Stimulated activated CD4-positive, alpha-beta T cell treated with anti-CD3 and anti-CD28 coated beads, Interleukin-1b, Interleukin-23, amount 100 ng/mL, for 4 hours (primary cell): ENCODE measurements at regions not wholly inside any gene's neighbourhood (a gene's known extent, or its start where the extent isn't known, plus 50 kb on each side); places are given as distances from the start of the nearest gene placed in this dataset.

Experiments used
- DNase-seq, 2 donors: peaks; one replicate each; pipeline ENCODE4 v3.0.0-alpha.2; 2020; ENCODE audit warnings: low read depth in 2 of 2

GRCh38 chr4:138317175-138317748 lies 75.1 kb upstream of the SLC7A11 start:
- no peak for DNase-seq

- DNase-seq = no peak
Measured at GRCh38 chr4:138312536-138312911, 70.4 kb upstream of the SLC7A11 start.

GRCh38 chr4:138311771-138312535 lies 69.8 kb upstream of the SLC7A11 start:
- DNase-seq = no peak

GRCh38 chr4:138310991-138311390 lies 68.8 kb upstream of the SLC7A11 start:
- no peak for DNase-seq

- DNase-seq = no peak
Measured at GRCh38 chr4:138310498-138310897, 68.3 kb upstream of the SLC7A11 start.

GRCh38 chr4:138308356-138308755 lies 66.2 kb upstream of the SLC7A11 start:
- no peak for DNase-seq

GRCh38 chr4:138307319-138307718 lies 65.2 kb upstream of the SLC7A11 start:
- no peak for DNase-seq

GRCh38 chr4:138305050-138305449 lies 62.9 kb upstream of the SLC7A11 start:
- no peak for DNase-seq

- DNase-seq = no peak
Measured at GRCh38 chr4:138301536-138301935, 59.4 kb upstream of the SLC7A11 start.

- DNase-seq = no peak
Measured at GRCh38 chr4:138300616-138301015, 58.5 kb upstream of the SLC7A11 start.

GRCh38 chr4:138299881-138300280 lies 57.7 kb upstream of the SLC7A11 start:
- DNase-seq = no peak

- no peak for DNase-seq
Measured at GRCh38 chr4:138298866-138299265, 56.7 kb upstream of the SLC7A11 start.

- DNase-seq = no peak
Measured at GRCh38 chr4:138298431-138298830, 56.3 kb upstream of the SLC7A11 start.

- no peak for DNase-seq
Measured at GRCh38 chr4:138297743-138298405, 55.7 kb upstream of the SLC7A11 start.

- no peak for DNase-seq
Measured at GRCh38 chr4:138292321-138292720, 50.2 kb upstream of the SLC7A11 start.
